ENCODE measurements at regions not wholly inside any gene's neighbourhood (a gene's known extent, or its start where the extent isn't known, plus 50 kb on each side); places are given as distances from the start of the nearest gene placed in this dataset.

DNA sequence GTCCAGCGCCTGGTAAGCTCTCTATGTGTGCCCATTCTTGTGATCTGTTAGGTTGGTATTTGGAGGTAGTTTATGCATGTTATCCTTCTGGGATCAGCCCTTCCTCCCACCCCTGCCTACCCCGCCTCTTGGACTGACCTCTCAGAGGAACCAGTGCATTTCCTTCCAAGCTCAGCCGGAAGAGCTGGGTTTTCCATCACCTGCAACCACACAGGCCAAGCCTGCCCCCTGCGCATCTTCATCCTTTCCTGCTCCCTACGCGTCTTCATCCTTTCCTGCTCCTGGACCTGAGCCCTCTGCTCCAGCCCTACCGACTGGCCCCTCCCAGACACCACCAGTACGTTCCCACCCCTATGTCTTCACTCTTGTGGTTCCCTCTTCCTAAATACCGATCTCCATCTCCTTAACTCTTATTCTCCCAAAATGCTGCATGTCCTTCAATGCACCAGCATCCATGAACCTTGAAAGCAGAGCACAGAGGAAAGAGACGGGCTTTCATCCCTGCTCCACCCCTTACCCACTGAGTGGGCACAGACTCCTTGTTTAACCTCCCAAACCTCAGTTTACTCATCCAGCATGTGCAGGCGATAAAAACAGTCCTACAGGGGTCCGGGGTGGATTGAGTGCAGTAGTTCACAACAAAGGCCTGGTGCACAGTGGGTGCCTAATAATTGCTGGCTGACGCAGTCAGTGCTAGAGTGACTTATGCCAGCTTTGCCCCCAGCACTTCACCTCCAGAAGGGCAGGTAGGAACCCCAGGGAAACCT is 526.3 kb downstream of the MATN1 start:
- TF ChIP-seq, protein P1, sequence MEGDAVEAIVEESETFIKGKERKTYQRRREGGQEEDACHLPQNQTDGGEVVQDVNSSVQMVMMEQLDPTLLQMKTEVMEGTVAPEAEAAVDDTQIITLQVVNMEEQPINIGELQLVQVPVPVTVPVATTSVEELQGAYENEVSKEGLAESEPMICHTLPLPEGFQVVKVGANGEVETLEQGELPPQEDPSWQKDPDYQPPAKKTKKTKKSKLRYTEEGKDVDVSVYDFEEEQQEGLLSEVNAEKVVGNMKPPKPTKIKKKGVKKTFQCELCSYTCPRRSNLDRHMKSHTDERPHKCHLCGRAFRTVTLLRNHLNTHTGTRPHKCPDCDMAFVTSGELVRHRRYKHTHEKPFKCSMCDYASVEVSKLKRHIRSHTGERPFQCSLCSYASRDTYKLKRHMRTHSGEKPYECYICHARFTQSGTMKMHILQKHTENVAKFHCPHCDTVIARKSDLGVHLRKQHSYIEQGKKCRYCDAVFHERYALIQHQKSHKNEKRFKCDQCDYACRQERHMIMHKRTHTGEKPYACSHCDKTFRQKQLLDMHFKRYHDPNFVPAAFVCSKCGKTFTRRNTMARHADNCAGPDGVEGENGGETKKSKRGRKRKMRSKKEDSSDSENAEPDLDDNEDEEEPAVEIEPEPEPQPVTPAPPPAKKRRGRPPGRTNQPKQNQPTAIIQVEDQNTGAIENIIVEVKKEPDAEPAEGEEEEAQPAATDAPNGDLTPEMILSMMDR (IDR thresholded peaks at IDR 0.05; ENCODE audit: poor library complexity, severe bottlenecking), result no peak
- TF ChIP-seq EZH2 (IDR thresholded peaks at IDR 0.05; ENCODE audit: borderline replicate concordance, insufficient read depth, low read length, poor library complexity, severe bottlenecking) (no peak), SMC3 (conservative IDR thresholded peaks at IDR 0.05; ENCODE audit: poor library complexity) (no peak), TAF1 (IDR thresholded peaks at IDR 0.05; ENCODE audit: low read depth) (no peak)

All from neural cell (in vitro differentiated cells).